ENCODE measurements at regions not wholly inside any gene's neighbourhood (a gene's known extent, or its start where the extent isn't known, plus 50 kb on each side); places are given as distances from the start of the nearest gene placed in this dataset.

- H3K27me3 Mint-ChIP-seq (ENCODE audit: low read depth): peaks cover 19% of the 10 kb centered on the region
- intact Hi-C loops (cut with micrococcal nuclease): no loop called here
Observed at GRCh38 chr2:12047761-12048160, 301.3 kb downstream of the LPIN1 start.

GRCh38 chr2:12048550-12048949, 302.1 kb downstream of the LPIN1 start:
- Mint-ChIP-seq H3K4me3 (ENCODE audit: low read depth) (no peak overlapping the region), H3K27me3 (ENCODE audit: low read depth) (peaks cover 16% of the 10 kb centered on the region), H3K27ac (no peak overlapping the region), H3K36me3 (ENCODE audit: low read depth) (no peaks in the 10 kb centered on the region), H3K4me1 (ENCODE audit: low read depth) (peaks cover 5% of the 10 kb centered on the region), H3K9me3 (no peaks in the 10 kb centered on the region)
- no peak for DNase-seq (ENCODE audit: low spot score)
- intact Hi-C loops (cut with micrococcal nuclease): no loop called here

More at GRCh38 chr2:12047761-12048160, 301.3 kb downstream of the LPIN1 start:
- no peak for DNase-seq (ENCODE audit: low spot score)
- H3K4me1 Mint-ChIP-seq (ENCODE audit: low read depth): peaks cover 5% of the 10 kb centered on the region
- H3K36me3 Mint-ChIP-seq (ENCODE audit: low read depth): no peaks in the 10 kb centered on the region
- no peak overlapping the region for H3K4me3 Mint-ChIP-seq (ENCODE audit: low read depth)
- no peaks in the 10 kb centered on the region for H3K9me3 Mint-ChIP-seq
- no peak overlapping the region for H3K27ac Mint-ChIP-seq

GRCh38 chr2:12050396-12050795, 304.0 kb downstream of the LPIN1 start:
- no peaks in the 10 kb centered on the region for H3K36me3 Mint-ChIP-seq (ENCODE audit: low read depth)
- H3K4me1 Mint-ChIP-seq (ENCODE audit: low read depth): no peaks in the 10 kb centered on the region
- H3K27me3 Mint-ChIP-seq (ENCODE audit: low read depth): peaks cover 16% of the 10 kb centered on the region
- no peak overlapping the region for H3K27ac Mint-ChIP-seq
- no peak overlapping the region for H3K4me3 Mint-ChIP-seq (ENCODE audit: low read depth)
- H3K9me3 Mint-ChIP-seq: no peaks in the 10 kb centered on the region
- no peak for DNase-seq (ENCODE audit: low spot score)
- intact Hi-C loops (cut with micrococcal nuclease): no loop called here

GRCh38 chr2:12051831-12052230, 305.4 kb downstream of the LPIN1 start:
- intact Hi-C loops (cut with micrococcal nuclease): no loop called here
- no peak for DNase-seq (ENCODE audit: low spot score)
- H3K4me3 Mint-ChIP-seq (ENCODE audit: low read depth): no peak overlapping the region

GRCh38 chr2:12052796-12053195, 306.4 kb downstream of the LPIN1 start:
- no peak for DNase-seq (ENCODE audit: low spot score)
- no peaks in the 10 kb centered on the region for H3K36me3 Mint-ChIP-seq (ENCODE audit: low read depth)
- peaks cover 20% of the 10 kb centered on the region for H3K27me3 Mint-ChIP-seq (ENCODE audit: low read depth)
- H3K9me3 Mint-ChIP-seq: no peaks in the 10 kb centered on the region
- H3K4me3 Mint-ChIP-seq (ENCODE audit: low read depth): no peak overlapping the region
- intact Hi-C loops (cut with micrococcal nuclease): no loop called here
- H3K4me1 Mint-ChIP-seq (ENCODE audit: low read depth): no peaks in the 10 kb centered on the region
- H3K27ac Mint-ChIP-seq: no peak overlapping the region

More at GRCh38 chr2:12051831-12052230, 305.4 kb downstream of the LPIN1 start:
- no peak overlapping the region for H3K27ac Mint-ChIP-seq
- H3K9me3 Mint-ChIP-seq: no peaks in the 10 kb centered on the region
- H3K4me1 Mint-ChIP-seq (ENCODE audit: low read depth): no peaks in the 10 kb centered on the region
- no peaks in the 10 kb centered on the region for H3K36me3 Mint-ChIP-seq (ENCODE audit: low read depth)
- H3K27me3 Mint-ChIP-seq (ENCODE audit: low read depth): peaks cover 20% of the 10 kb centered on the region

GRCh38 chr2:12054956-12055618, 308.7 kb downstream of the LPIN1 start:
- intact Hi-C loops (cut with micrococcal nuclease): no loop called here
- H3K9me3 Mint-ChIP-seq: no peaks in the 10 kb centered on the region
- H3K27ac Mint-ChIP-seq: no peak overlapping the region
- peaks cover 27% of the 10 kb centered on the region for H3K27me3 Mint-ChIP-seq (ENCODE audit: low read depth)
- no peaks in the 10 kb centered on the region for H3K36me3 Mint-ChIP-seq (ENCODE audit: low read depth)
- no peak for DNase-seq (ENCODE audit: low spot score)
- H3K4me1 Mint-ChIP-seq (ENCODE audit: low read depth): no peaks in the 10 kb centered on the region
- H3K4me3 Mint-ChIP-seq (ENCODE audit: low read depth): no peak overlapping the region

GRCh38 chr2:12057436-12058166, 311.2 kb downstream of the LPIN1 start:
- Mint-ChIP-seq H3K4me3 (ENCODE audit: low read depth) (no peak overlapping the region), H3K4me1 (ENCODE audit: low read depth) (no peaks in the 10 kb centered on the region), H3K9me3 (no peaks in the 10 kb centered on the region), H3K27me3 (ENCODE audit: low read depth) (peaks cover 26% of the 10 kb centered on the region), H3K36me3 (ENCODE audit: low read depth) (no peaks in the 10 kb centered on the region), H3K27ac (no peak overlapping the region)
- intact Hi-C loops (cut with micrococcal nuclease): no loop called here
- no peak for DNase-seq (ENCODE audit: low spot score)

- H3K27ac Mint-ChIP-seq: no peak overlapping the region
- H3K4me1 Mint-ChIP-seq (ENCODE audit: low read depth): no peaks in the 10 kb centered on the region
- no peaks in the 10 kb centered on the region for H3K9me3 Mint-ChIP-seq
- no peaks in the 10 kb centered on the region for H3K36me3 Mint-ChIP-seq (ENCODE audit: low read depth)
- H3K27me3 Mint-ChIP-seq (ENCODE audit: low read depth): peaks cover 24% of the 10 kb centered on the region
- DNase-seq (ENCODE audit: low spot score): no peak
- intact Hi-C loops (cut with micrococcal nuclease): no loop called here
- H3K4me3 Mint-ChIP-seq (ENCODE audit: low read depth): no peak overlapping the region
Observed at GRCh38 chr2:12059616-12060441, 313.4 kb downstream of the LPIN1 start.

- Mint-ChIP-seq H3K36me3 (ENCODE audit: low read depth) (no peaks in the 10 kb centered on the region), H3K4me1 (ENCODE audit: low read depth) (no peaks in the 10 kb centered on the region)
- intact Hi-C loops (cut with micrococcal nuclease): no loop called here
Observed at GRCh38 chr2:12060886-12061285, 314.5 kb downstream of the LPIN1 start.

GRCh38 chr2:12061286-12062052, 315.0 kb downstream of the LPIN1 start:
- Mint-ChIP-seq H3K4me1 (ENCODE audit: low read depth) (no peaks in the 10 kb centered on the region), H3K27me3 (ENCODE audit: low read depth) (peaks cover 20% of the 10 kb centered on the region), H3K27ac (no peak overlapping the region)

More at GRCh38 chr2:12060886-12061285, 314.5 kb downstream of the LPIN1 start:
- Mint-ChIP-seq H3K4me3 (ENCODE audit: low read depth) (no peak overlapping the region), H3K27ac (no peak overlapping the region), H3K27me3 (ENCODE audit: low read depth) (peaks cover 20% of the 10 kb centered on the region), H3K9me3 (no peaks in the 10 kb centered on the region)
- DNase-seq (ENCODE audit: low spot score): no peak

GRCh38 chr2:12062053-12062395, 315.6 kb downstream of the LPIN1 start:
- H3K9me3 Mint-ChIP-seq: no peaks in the 10 kb centered on the region
- DNase-seq (ENCODE audit: low spot score): no peak
- no peaks in the 10 kb centered on the region for H3K36me3 Mint-ChIP-seq (ENCODE audit: low read depth)
- no peak overlapping the region for H3K27ac Mint-ChIP-seq
- no peaks in the 10 kb centered on the region for H3K4me1 Mint-ChIP-seq (ENCODE audit: low read depth)
- H3K27me3 Mint-ChIP-seq (ENCODE audit: low read depth): peaks cover 20% of the 10 kb centered on the region
- intact Hi-C loops (cut with micrococcal nuclease): no loop called here
- H3K4me3 Mint-ChIP-seq (ENCODE audit: low read depth): no peak overlapping the region

More at GRCh38 chr2:12061286-12062052, 315.0 kb downstream of the LPIN1 start:
- H3K9me3 Mint-ChIP-seq: no peaks in the 10 kb centered on the region
- no peak overlapping the region for H3K4me3 Mint-ChIP-seq (ENCODE audit: low read depth)
- H3K36me3 Mint-ChIP-seq (ENCODE audit: low read depth): no peaks in the 10 kb centered on the region
- DNase-seq (ENCODE audit: low spot score): no peak
- intact Hi-C loops (cut with micrococcal nuclease): no loop called here

- Mint-ChIP-seq H3K4me3 (ENCODE audit: low read depth) (no peak overlapping the region), H3K27me3 (ENCODE audit: low read depth) (peaks cover 20% of the 10 kb centered on the region), H3K36me3 (ENCODE audit: low read depth) (no peaks in the 10 kb centered on the region), H3K27ac (no peak overlapping the region), H3K9me3 (no peaks in the 10 kb centered on the region), H3K4me1 (ENCODE audit: low read depth) (no peaks in the 10 kb centered on the region)
- intact Hi-C loops (cut with micrococcal nuclease): no loop called here
- DNase-seq (ENCODE audit: low spot score): no peak
Observed at GRCh38 chr2:12063210-12063609, 316.8 kb downstream of the LPIN1 start.

All from activated T-helper 2 cell treated with anti-CD3 and anti-CD28 coated beads, Interferon-gamma antibody, Interleukin-2, Interleukin-4, amounts not matched to agents 10 μg/mL and 5 μg/mL and 100 μg/mL, durations not matched to agents 14 hours and 24 hours and 36 hours (primary cell).